ENCODE measurements at regions not wholly inside any gene's neighbourhood (a gene's known extent, or its start where the extent isn't known, plus 50 kb on each side); places are given as distances from the start of the nearest gene placed in this dataset.
"Not testable (repeated sequence)": the region's sequence is repeated elsewhere in the genome, so short reads cannot be mapped to it uniquely, and the experiment has no call there.

DNA sequence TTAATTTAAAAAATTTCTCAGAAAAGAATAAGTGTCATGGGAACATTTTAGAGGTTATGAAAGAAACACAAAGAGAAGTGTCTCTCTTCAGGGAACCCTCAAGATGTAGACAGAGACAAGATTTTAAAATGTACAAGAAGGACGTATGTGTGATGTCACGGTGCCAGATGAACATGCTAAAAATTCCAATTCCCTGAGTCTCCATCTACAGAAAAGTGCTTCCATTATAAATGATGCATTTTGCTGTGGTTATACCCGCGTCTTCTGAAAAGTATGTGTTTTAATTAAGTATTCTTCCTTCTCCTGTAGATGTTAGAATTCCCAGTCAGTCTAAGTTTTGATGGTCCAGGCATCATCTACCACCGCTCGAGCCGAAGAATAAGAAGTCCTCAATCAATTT, 489.1 kb downstream of the PREX1 start:
- DNase-seq: no peak
- ChIA-PET POLR2A (no interaction called here), CTCF (no interaction called here)
- no peak overlapping the region for H3K27ac Mint-ChIP-seq
- intact Hi-C loops (cut with micrococcal nuclease): no loop called here
- H3K36me3 Mint-ChIP-seq: no peaks in the 10 kb centered on the region
- peaks cover 26% of the 10 kb centered on the region for H3K27me3 Mint-ChIP-seq
- H3K4me1 Mint-ChIP-seq (ENCODE audit: low read depth): no peaks in the 10 kb centered on the region
- no peaks in the 10 kb centered on the region for H3K9me3 Mint-ChIP-seq
- H3K4me3 Mint-ChIP-seq: no peak overlapping the region

DNA sequence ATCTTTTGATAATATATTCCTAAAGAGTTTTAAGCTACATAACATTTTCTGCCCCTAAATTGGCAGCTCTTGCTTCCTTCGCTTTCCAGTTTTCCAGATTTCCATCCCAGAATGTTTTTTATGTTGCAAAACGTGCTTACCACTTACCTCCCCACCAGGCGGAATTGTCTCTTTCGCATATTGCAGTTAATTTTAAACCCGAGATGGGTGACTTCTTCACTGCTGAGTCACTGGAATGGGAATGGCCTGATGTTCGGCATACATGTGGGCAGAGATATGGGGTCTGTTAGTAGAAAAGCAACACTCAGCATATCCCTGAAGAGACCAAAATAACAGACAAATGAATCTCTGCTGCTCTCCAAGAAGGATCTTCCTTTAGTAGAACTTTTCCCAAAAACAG, 491.2 kb downstream of the PREX1 start:
- no peaks in the 10 kb centered on the region for H3K4me1 Mint-ChIP-seq (ENCODE audit: low read depth)
- no peak for DNase-seq
- no peak overlapping the region for H3K27ac Mint-ChIP-seq
- no peaks in the 10 kb centered on the region for H3K9me3 Mint-ChIP-seq
- ChIA-PET CTCF (no interaction called here), POLR2A (no interaction called here)
- H3K36me3 Mint-ChIP-seq: no peaks in the 10 kb centered on the region
- peaks cover 21% of the 10 kb centered on the region for H3K27me3 Mint-ChIP-seq
- intact Hi-C loops (cut with micrococcal nuclease): no loop called here
- H3K4me3 Mint-ChIP-seq: no peak overlapping the region

DNA sequence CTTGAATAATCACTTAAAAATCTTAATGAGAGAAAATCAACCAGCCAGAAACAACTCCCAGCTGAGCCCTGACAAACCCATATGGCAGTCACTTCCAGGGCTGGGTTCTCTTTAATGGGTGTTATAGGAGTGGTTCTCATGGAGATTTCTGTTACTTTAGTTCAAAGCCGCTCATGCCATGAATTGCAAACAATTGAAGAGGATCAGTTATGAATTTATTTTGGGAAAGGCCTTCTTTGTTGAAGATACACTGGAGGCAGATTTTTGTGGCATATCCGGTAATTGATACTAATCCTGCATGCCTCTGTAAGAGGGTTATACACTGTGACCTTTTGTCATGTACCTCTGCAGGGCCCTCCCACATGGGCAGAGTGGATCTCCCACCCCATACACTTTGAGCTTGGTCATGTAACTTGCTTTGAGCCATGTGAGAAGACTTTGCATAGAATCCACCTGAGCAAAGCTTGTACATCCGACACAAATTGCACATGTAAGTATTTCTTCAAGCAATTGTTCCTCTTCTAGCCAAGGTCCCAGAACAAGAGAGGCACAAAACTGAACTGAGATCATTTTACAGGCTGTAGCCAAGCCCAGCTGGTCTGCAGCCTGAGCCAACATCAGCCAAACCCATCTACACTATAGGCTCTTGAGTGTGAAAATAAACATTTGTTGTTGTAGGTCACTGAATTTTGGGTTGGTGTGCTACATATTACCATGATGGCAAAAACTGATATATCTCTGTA, 492.3 kb downstream of the PREX1 start:
- no peaks in the 10 kb centered on the region for H3K4me1 Mint-ChIP-seq (ENCODE audit: low read depth)
- H3K4me3 Mint-ChIP-seq: no peak overlapping the region
- intact Hi-C loops (cut with micrococcal nuclease): no loop called here
- H3K27ac Mint-ChIP-seq: no peak overlapping the region
- no peaks in the 10 kb centered on the region for H3K9me3 Mint-ChIP-seq
- DNase-seq: no peak
- no peaks in the 10 kb centered on the region for H3K36me3 Mint-ChIP-seq
- ChIA-PET POLR2A (no interaction called here), CTCF (no interaction called here)
- peaks cover 18% of the 10 kb centered on the region for H3K27me3 Mint-ChIP-seq

DNA sequence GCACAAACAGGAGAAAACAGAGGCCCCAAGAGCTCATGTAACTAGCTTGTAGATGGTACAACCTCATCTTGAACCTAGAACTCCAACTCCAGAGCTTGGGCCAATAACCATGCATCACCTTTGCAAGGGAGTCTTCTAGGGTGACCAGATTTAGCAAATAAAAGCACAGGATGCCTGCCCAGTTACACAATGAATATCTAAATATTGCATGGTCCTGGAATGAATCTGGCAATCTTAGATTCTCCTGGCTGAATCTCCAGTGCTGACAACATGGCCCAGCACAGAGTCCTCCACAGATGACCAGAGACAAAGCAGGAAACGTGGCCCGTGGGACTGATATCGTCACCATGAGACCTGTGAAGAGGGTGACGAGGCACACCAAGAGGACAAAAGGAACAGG, 494.1 kb downstream of the PREX1 start:
- intact Hi-C loops (cut with micrococcal nuclease): no loop called here
- no peak overlapping the region for H3K27ac Mint-ChIP-seq
- no peaks in the 10 kb centered on the region for H3K9me3 Mint-ChIP-seq
- H3K27me3 Mint-ChIP-seq: peaks cover 16% of the 10 kb centered on the region
- H3K36me3 Mint-ChIP-seq: no peaks in the 10 kb centered on the region
- no peaks in the 10 kb centered on the region for H3K4me1 Mint-ChIP-seq (ENCODE audit: low read depth)
- ChIA-PET POLR2A (no interaction called here), CTCF (no interaction called here)
- no peak for DNase-seq
- H3K4me3 Mint-ChIP-seq: no peak overlapping the region

DNA sequence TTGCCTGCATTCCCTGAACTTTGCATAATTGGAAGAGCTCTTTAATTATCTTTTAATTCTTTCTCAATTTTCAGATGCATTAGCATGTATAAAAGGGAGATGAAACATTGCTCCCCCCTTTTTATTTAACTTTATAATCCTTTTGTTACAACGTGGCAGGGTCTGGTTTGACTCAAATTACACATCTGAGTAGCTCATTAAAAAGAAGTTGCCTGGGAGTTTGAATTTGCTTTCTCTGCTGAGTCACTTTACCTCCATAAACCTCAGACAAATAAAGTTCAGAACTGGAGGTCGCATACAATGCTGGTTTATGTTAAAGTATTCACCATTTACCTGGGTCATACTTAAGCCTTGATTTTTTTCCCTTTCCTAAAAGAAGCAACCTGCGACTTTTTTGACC, 495.2 kb downstream of the PREX1 start:
- Mint-ChIP-seq H3K27me3 (peaks cover 20% of the 10 kb centered on the region), H3K27ac (no peak overlapping the region), H3K4me1 (ENCODE audit: low read depth) (no peaks in the 10 kb centered on the region), H3K4me3 (no peak overlapping the region), H3K36me3 (no peaks in the 10 kb centered on the region), H3K9me3 (no peaks in the 10 kb centered on the region)
- DNase-seq: no peak
- intact Hi-C loops (cut with micrococcal nuclease): no loop called here
- CTCF ChIA-PET: no interaction called here
- POLR2A ChIA-PET: no interaction called here

DNA sequence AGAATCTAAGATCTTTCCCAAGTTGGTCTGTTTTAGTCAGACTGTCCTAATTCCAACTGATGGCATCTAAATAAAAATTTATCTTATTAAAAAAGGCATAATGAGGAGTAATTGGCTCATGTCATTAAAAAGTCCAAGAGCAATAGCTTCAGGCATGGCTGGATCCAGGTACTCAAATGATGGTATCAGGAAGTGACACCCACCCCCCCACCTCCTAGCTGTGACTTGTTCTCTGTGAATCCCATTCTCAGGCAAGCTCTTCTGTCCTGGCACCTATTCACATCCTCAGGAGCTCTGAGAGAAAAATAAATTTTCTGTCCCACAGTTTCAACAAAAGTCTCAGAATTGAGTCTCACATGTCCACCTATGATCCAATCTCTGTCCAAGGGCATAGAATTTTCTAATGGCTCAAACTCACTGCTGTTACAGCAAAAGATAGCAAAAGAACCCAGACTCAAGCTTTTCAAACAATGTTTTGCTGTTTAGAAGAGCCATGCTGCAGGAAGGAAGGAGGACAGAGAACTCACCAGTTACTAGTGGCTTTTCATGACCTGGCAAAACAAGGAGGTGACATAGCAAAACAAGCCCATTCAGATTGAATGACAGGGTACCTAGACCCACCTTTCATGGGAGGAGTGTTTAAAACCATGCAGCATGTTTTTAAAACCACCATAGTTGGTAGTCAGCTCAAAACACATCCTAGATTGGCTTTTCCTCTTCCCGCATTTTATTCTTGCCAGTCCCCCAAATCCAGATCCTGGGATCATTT, 496.1 kb downstream of the PREX1 start:
- intact Hi-C loops (cut with micrococcal nuclease): no loop called here
- no peak overlapping the region for H3K27ac Mint-ChIP-seq

DNA sequence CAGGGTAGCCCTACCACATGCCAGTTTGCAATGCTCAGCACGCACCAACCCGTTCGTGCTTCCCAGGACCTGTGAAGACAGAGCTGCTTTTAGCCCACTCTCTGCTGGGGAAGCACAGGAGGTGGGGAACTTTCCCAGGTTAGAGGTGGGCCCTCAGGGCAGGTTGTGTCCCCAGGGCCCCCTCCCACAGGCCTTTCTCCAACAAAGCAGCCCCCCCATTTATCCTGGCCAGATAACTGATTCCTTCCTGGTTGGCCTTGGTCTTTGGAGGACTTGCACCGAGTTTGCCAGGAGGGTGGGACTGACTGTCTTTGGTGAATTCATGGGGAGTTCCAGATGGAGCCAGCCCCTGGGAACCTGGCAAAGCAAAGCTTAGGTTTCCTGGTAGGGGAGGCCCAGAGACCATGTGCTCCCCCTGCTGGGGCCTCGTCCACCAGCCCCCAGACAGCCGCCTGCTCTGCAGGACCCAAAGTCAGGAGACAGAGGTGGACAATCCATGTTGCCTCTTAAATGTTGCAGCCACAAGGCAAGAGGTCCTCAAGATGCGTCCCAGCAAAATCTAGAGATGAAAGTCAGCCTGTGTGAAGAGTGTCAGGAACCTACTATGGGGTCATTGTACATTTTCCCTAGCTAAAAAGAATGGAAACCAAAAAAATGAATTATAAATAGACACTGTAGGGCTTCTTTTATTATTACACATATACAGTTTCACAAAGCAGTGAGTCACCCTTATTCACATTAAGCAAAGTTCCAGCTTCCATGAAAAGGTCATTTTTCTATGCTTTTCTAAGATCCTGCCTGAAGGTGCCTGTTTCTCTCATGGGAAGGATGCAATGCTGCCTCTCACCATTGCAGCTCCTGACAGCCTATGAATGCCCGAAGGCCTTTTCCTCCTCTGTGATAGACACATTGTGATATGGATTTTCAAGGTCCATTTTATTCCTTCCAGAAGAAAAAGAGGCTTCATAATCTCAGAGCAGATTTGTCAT, 497.8 kb downstream of the PREX1 start:
- ChIA-PET CTCF (no interaction called here), POLR2A (no interaction called here)
- Mint-ChIP-seq H3K9me3 (no peaks in the 10 kb centered on the region), H3K4me1 (ENCODE audit: low read depth) (no peaks in the 10 kb centered on the region), H3K27ac (no peak overlapping the region), H3K36me3 (no peaks in the 10 kb centered on the region), H3K4me3 (no peak overlapping the region), H3K27me3 (peaks cover 17% of the 10 kb centered on the region)
- intact Hi-C loops (cut with micrococcal nuclease): no loop called here
- no peak for DNase-seq

More for the DNA sequence above, 496.1 kb downstream of the PREX1 start:
- Mint-ChIP-seq H3K36me3 (no peaks in the 10 kb centered on the region), H3K4me1 (ENCODE audit: low read depth) (no peaks in the 10 kb centered on the region), H3K4me3 (no peak overlapping the region), H3K27me3 (peaks cover 16% of the 10 kb centered on the region), H3K9me3 (no peaks in the 10 kb centered on the region)
- ChIA-PET CTCF (no interaction called here), POLR2A (no interaction called here)
- DNase-seq: no peak

DNA sequence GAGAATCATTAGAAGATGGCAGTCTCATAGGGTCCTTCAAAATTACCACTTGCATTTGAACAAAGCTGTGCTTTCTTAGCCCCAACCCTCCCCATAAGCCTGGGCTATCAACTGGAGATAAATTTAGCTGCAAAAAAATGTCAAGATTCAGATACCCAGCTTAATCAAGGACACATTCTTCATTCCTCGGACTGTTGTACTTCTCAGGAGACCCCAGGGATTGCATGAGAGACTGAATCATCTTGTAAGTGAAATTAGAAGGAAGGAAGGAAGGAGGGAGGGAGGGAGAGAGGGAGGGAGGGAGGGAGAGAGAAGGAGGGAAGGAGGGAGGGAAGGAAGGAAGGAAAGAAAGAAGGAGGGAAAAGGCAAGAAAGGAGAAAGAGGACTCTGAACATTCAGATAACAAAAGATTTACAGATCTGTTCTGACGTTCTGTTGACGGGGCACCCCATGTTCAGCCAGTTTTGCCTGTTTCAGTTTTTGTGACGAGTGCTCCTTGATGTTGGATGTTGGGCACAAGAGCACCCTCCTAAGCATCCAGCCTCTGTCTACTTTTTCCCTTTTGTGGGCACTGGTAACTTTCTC, 498.7 kb downstream of the PREX1 start:
- POLR2A ChIA-PET: no interaction called here
- CTCF ChIA-PET: no interaction called here
- no peaks in the 10 kb centered on the region for H3K36me3 Mint-ChIP-seq

DNA sequence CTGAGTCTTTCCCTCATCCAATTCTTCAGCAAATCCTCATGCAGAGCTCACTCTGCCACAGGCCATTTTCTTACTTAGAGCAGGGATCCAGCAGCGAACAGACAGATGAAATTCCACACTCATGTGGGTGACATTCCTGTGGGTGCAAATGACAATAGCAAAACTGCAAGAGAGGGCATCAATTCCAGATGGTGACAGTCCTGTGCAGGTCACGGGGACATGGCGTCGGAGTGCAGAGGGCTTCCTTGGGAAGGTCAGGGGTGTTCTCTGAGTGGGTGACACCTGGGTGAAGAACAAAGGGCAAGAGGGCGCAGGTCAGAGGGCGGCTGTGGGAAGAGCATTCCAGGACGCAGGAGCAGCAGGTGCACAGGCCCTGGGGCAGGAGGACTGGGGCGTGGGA, 500.0 kb downstream of the PREX1 start:
- H3K27ac Mint-ChIP-seq; intact Hi-C loops (cut with micrococcal nuclease); H3K36me3 Mint-ChIP-seq; H3K4me1 Mint-ChIP-seq (ENCODE audit: low read depth); DNase-seq; CTCF ChIA-PET; H3K9me3 Mint-ChIP-seq; H3K4me3 Mint-ChIP-seq; POLR2A ChIA-PET: not testable (repeated sequence)
- peaks cover 20% of the 10 kb centered on the region for H3K27me3 Mint-ChIP-seq

More for the DNA sequence above, 498.7 kb downstream of the PREX1 start:
- Mint-ChIP-seq H3K27ac (no peak overlapping the region), H3K9me3 (no peaks in the 10 kb centered on the region), H3K4me1 (ENCODE audit: low read depth) (no peaks in the 10 kb centered on the region), H3K27me3 (peaks cover 21% of the 10 kb centered on the region), H3K4me3 (no peak overlapping the region)
- intact Hi-C loops (cut with micrococcal nuclease): no loop called here
- DNase-seq: no peak

DNA sequence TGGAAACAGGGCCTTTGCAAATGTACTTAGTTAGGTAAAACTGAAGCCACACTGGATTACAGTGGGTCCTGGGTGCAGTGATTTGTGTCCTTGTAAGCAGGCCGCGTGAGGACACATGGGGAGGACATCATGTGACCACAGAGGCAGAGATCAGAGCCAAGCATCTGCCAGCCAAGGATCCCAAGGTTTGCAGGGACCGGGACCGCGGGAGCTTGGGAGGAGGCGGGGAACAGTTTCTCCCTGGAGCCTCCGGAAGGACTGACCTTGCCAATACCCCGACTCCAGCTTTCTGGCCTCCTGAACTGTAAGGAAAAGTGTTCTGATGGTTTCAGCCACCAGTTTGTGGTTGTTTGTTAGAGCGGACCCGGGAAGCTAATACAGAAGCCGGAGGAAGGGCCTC, 500.9 kb downstream of the PREX1 start:
- no peak overlapping the region for H3K27ac Mint-ChIP-seq
- ChIA-PET POLR2A (no interaction called here), CTCF (no interaction called here)
- no peak overlapping the region for H3K4me3 Mint-ChIP-seq
- H3K9me3 Mint-ChIP-seq: no peaks in the 10 kb centered on the region
- intact Hi-C loops (cut with micrococcal nuclease): no loop called here
- H3K27me3 Mint-ChIP-seq: peaks cover 22% of the 10 kb centered on the region
- no peaks in the 10 kb centered on the region for H3K4me1 Mint-ChIP-seq (ENCODE audit: low read depth)
- no peak for DNase-seq
- no peaks in the 10 kb centered on the region for H3K36me3 Mint-ChIP-seq

DNA sequence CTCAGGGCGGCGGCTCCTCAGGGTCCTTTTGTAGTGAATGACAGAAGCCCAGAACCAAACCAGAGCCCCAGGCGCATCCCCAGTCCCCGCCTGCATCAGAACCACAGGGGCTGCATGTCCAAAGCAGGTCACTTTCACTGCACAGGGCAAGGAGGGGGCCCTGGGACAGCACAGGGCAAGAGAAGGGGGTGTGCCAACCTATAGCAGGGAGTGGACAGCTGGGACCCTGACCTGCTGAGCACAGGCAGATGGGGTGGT, 501.4 kb downstream of the PREX1 start:
- Mint-ChIP-seq H3K36me3 (no peaks in the 10 kb centered on the region), H3K4me1 (ENCODE audit: low read depth) (no peaks in the 10 kb centered on the region), H3K4me3 (no peak overlapping the region), H3K27ac (no peak overlapping the region), H3K27me3 (peaks cover 20% of the 10 kb centered on the region), H3K9me3 (no peaks in the 10 kb centered on the region)
- POLR2A ChIA-PET: no interaction called here
- CTCF ChIA-PET: no interaction called here
- DNase-seq: no peak
- intact Hi-C loops (cut with micrococcal nuclease): no loop called here

DNA sequence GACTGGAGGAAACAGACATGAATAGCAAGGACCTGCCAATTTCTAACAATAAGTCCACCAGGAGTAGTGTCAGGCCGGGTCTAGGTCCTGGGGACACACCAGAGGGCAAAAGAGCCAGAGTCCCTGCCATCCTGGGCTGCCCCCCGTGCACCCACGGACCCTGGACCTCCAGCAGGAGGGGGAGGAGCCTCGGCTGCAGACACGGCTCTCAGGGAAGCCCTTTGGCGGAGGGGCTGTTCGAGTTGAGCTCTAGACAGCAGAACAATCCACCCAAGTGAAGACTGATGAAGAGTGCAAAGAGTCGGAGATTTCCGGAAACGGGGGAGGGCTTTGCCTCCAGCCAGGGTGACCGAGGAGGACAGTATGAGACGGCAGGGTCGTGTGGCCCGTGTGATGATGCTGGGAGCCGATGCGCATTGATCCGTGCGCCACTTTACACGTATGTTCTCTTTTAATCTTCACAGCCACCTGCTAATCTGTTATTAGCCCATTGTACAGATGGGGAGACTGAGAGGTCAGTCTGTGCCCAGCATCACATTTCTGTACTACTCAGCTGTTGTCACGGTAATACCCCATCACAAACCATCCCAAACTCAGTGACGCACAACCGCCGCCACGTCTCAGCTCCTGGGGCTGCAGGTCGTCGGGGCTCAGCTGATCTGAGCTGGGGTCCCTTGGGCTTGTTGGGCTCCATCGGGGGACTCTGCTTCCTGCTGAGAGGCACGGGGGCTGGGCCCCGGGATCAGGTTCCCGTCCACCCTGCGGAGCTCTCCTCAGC, 502.0 kb downstream of the PREX1 start:
- intact Hi-C loops (cut with micrococcal nuclease): no loop called here
- H3K4me1 Mint-ChIP-seq (ENCODE audit: low read depth): no peaks in the 10 kb centered on the region
- ChIA-PET CTCF (no interaction called here), POLR2A (no interaction called here)
- no peaks in the 10 kb centered on the region for H3K36me3 Mint-ChIP-seq
- H3K9me3 Mint-ChIP-seq: no peaks in the 10 kb centered on the region
- peaks cover 20% of the 10 kb centered on the region for H3K27me3 Mint-ChIP-seq
- H3K4me3 Mint-ChIP-seq: no peak overlapping the region
- DNase-seq: no peak
- no peak overlapping the region for H3K27ac Mint-ChIP-seq

Data from activated CD4-positive, alpha-beta memory T cell treated with anti-CD3 and anti-CD28 coated beads for 36 hours (primary cell).